DMS153 treated with DMSO at 0.1 percent for 48 hours (cell line): ENCODE measurements at regions not wholly inside any gene's neighbourhood (a gene's known extent, or its start where the extent isn't known, plus 50 kb on each side); places are given as distances from the start of the nearest gene placed in this dataset.

Source experiments
- DNase-seq: peaks from one replicate; lab custom pipeline; 2025; ENCODE audit not compliant: unreplicated experiment; lab: John Stamatoyannopoulos, UW

DNA sequence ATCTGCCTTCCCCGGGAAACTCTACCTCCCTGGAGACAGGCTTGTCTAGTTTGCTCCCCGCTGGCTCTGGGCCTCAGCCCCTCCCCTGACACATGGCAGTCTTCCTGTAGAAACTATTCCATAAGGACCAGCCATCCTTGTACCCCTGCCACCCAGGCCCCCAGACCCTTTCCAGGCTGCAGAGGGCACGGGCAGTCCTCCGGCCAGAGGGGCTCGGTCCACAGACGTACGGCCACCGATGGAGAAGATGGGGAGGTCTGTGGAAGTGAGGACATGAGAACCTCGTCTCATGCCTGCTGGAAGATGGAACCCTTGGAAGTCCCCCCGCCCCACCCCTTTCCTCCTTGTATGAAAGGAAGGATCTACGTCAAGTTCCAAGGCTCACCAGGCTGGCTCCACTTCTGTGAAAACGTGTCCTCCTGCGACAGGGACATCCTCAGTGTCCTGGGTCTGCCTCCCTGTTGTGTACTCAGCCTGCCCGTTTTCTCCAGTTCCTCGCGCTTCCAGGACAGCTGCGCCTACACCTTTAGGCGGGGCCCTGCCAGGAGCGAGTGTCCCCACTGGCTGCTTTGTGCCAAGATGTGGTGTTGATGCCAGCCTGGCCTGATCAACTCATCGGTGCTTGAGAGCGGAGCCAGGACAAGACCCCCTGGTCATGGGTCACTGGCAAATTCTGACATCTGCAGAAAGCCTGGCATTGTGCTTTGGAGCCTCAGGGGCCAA, 414.9 kb downstream of the GLRX3 start:
- no peak for DNase-seq

DNA sequence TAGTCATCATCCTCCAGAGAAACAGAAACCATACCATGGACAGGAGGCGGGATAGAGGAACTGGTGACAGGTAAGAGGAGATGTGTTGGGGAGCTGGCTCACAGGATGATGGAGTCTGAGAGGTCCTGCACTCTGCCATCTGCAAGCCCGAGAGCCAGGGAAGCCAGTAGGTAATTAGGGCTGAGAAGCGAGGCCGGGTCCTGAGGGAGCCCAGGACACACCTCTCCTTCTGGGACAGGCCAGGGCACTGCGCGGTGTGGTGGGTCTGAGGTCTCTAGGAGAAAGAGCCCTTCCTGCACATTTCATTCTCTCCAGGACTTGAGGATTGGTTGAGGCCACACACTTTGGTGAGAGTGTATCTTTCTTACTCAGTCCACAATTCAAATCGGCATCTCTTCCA, 415.5 kb downstream of the GLRX3 start:
- DNase-seq = no peak

DNA sequence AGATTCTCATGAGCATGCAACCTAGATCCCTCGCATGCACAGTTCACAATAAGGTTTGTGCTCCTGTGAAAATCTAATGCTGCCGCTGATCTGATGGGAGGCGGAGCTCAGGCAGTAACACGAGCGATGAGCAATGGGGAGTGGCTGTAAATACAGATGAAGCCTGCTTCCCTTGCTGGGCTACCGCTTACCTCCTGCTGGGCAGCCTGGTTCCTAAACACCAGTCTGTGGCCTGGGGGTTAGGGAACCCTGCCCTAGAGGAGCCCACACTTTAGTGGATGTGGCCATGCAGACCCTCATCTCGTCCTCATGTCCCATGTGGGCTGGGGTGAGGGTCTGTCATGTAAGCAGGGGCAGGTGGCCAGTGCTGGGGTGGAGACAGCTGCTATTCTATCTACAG, 417.6 kb downstream of the GLRX3 start:
- DNase-seq = no peak

DNA sequence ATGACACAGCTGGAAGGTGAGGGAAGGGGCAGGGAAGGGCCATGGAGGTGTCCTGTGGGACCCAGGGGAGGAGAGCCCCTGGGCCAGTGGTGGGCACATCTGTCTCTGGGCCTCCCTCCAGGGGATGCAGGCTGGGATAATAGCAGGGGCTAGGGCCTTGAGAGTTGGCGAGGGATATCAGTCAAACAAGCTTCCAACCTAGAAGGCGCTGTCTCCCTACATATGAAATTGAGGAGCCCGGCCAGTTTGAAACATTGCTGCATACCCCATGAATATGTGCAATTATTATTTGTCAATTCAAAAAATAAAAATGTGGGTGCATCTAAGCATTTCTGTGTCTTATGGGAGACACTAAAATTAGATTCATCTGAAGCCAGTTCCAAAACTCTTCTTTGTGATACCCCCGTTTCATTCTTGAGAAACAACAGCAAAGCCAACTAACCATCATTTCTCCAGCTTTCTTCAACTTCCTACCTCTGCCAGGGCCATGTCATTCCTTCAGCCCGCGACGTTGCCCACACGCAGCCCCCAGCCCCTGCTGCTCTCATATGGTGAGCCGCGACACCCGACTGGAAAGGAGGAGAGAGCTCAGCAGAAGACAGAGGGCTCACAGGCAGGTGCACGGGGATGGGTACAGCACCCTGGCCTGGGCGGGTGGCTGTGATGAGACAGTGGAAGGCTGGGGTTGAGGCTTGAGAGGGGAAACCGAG, 418.7 kb downstream of the GLRX3 start:
- DNase-seq = no peak

DNA sequence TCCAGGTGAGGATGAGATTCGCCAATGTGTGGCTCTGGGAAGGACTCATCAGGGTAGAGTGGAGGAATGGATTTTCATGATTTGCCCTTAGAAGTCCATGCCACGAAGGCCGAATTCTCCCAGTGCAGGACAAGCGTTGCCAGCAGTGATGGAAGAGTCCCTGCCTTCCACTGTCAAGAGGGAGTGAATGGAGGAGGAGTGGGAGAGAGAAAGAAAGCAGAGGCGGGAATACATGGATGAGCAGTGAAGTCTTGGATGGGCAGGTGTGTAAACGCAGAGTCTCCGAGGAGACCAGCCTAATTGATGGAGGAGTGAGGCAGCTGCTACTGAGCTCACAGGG, 419.2 kb downstream of the GLRX3 start:
- DNase-seq = no peak

DNA sequence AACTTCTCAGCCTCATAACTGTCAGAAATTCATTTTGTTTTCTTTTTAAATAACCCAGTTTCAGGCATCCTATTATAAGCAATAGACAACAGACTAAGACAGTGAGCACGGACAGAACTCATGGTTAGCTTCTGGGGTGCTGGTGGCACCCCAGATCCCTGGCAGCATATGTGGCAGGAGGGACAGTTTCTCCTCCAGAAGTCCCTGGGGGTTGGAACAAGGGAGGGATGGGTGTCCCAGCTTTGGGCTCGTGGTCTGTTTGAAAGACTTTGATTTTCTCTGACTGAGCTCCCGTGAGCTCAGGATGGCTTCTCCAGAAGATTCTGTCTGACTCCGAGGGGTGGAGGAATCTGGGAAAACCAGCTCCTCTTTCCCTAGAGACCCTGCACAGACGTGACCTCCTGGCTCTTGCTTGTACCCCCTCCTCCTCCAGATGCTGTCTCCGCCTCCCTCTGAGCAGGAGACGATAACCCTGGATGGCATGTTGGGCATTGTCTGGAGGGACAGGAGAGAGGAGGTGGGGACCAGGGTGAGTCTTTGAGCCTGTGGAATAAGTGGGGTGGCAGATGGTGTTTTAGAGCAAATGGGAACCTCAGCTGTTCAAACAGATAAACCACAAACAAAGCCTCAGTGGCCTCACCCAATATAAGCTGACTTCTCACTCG, 421.1 kb downstream of the GLRX3 start:
- DNase-seq = no peak

DNA sequence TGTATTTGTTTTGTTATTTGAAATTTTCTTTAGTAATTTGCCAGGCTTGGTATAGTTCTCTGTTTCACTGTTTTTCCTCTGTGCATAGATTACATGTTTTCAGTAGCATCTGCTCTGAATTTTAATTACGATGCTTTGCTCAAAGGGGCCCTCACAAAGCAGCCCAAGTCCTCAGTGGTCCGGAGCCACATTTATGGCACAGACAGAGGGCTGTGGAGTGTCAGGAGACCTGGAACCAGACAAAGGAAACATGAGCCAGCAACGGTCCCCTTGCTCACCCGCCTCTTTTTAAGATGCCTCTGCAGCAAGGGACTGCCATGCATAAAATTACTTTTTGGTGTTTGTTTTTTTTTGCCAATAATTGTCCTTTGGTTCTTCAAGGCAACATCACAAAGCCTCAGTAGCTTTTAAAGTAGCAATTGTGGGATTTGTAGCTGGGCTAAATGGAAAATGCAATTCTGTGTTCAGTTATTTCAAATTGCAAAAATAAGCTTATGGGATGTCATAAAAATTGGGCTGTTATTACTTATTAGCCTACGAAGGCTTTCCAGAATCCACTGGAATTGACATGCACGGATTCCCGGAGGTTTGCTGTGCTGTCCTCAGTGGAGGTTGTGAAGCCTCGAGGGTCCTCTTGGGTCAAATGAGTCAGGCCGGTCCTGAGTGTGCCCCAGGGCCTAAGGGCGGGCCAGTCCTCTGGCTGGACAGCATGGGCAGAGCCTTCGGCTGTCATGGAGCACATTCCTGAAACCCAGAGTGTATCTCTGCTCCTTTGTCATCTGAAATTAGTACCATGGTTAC, 422.8 kb downstream of the GLRX3 start:
- DNase-seq = no peak

DNA sequence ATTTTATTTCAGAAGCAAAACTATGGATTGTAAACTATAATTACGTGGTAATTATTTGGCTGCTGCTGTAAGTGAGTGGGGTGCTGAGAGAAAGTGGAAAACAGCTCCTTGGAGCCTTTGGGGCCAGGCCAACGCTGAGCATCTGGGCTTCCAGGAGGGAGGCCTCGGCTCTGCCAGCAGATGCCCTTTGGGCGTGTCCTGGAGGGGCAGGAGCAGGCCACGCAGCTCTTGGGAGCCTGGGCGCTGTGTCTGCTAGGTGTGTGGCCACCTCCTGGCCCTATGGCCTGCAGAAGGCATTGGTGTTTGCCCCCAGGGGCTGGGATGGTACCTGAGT, 423.3 kb downstream of the GLRX3 start:
- no peak for DNase-seq

DNA sequence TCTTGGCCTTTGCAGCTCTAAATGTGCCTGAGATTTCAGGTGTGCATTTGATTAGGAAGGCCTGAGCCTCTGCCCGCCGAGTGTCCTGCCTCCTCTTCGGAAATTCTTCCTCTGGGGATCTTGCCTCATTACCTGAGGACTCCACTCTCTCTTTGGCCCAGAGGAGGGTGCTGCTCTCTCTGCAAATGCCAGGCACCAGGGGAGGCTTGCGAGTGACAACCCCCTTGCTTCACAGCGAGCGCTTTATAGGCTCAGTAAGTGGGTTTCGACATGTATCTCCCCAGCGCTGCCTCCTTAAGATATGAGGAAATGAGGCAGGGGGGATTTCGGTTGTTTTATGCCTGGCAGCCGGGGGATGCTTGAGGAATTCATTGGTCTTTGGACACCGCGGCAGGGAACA, 423.9 kb downstream of the GLRX3 start:
- DNase-seq = no peak

DNA sequence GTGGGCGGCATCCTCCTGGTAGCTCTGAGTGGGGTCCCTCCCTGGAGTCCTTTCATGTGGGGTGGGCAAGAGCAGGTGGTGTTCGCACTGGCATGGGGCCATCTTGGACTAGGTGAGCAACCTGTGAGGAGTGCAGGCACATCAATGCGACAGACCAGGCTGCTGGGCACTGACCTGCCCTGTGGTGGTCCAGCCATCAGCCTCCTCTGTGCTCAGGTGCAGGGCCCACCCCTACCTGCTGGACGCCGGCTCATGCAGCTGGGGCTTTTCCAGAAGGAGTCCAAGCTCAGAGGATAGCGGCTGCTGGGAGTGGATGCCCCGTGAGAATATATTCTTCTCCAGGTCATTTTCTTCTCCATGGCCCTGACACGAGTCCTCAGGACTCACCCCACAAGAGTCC, 424.4 kb downstream of the GLRX3 start:
- no peak for DNase-seq

DNA sequence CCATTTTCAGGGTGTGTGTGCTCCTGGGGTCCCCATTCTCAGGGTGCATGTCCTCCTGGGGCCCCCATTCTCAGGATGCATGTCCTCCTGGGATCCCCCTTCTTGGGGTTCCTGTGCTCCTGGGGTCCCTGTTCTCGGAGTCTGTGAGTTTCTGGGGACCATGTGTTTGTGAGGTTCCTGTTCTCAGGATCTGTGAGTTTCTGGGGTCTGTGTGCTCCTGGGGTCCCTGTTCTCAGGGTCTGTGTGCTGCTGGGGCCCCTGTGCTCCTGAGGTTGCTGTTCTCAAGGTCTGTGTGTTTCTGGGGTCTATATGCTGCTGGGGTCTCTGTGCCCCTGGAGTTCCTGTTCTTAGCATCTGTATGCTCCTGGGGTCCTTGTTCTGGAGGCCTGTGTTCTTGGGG, 425.5 kb downstream of the GLRX3 start:
- DNase-seq = no peak

DNA sequence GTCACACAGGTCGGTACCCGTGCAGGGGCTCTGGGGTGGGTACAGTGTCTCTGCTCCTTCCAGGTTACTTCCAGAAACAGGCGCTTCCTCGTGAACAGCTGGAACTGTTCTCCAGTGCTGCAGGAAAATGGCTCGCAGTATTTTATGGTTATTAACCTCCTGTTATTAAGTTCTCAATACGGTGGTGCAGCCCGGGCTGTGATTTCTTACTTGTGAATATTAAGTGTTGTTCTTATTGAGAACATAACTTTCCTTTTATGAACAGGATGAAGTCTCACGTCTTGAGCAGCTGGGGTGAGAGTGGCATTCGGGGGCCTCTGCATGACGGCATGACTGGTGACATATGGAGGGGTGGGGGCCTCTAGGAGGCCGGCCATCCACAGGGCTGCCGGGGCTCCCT, 430.8 kb downstream of the GLRX3 start:
- DNase-seq = no peak

DNA sequence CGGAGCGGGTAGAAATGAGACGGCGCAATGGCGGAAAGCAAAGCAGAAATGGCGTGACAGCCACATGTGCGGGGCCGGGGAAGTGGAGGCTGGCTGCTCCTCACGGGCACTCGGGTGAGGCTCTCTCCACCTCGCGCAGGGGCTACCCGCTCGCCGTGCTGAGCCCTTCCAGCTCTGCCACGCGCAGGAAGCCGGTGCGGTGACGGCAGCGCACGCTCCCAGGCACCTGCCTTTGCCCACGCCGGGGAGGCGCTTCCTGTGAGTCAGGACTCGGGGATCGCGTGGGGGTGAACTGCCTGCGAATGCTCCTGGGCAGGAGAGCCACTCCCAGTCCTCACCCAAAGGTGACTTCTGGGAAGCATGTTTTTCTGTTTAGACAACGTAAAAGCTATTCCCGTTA, 431.2 kb downstream of the GLRX3 start:
- no peak for DNase-seq

DNA sequence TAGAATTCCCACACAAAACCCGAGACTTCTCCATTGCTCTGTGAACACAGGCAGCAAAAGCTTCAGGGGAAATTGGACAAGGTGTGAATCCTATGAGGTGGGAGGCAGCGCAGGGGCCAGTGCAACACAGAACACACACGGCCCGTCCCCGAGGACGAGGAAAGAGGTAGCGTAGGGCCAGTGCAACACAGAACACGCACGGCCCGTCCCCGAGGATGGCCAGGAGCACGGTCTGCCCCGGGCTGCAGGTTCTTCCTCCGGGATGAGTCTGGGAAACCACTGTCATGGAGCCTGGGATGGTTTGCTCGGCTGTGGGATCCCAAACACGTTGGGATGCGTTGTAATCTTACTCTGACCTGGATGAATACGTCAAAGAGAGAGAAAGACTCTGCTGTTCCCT, 432.1 kb downstream of the GLRX3 start:
- no peak for DNase-seq

DNA sequence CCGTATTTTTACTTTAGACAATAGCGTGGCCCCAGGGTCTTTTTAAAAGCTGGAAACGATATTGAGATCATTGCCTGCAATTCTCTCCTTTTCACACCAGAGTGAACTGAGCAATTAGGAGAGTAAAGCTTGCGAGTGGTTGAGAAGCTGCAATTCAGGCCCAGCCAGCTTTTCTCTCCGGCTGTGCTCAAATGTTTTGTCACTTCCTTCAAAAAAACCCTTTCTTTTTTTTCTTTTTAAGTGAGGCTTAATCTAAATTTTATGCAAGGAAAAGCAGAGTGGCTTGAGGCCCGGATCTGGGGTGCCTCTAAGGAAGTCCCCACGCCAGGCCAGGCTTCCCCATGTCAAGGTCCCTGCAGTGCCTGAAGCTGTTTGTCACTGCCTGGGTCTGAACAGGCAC, 433.9 kb downstream of the GLRX3 start:
- no peak for DNase-seq

DNA sequence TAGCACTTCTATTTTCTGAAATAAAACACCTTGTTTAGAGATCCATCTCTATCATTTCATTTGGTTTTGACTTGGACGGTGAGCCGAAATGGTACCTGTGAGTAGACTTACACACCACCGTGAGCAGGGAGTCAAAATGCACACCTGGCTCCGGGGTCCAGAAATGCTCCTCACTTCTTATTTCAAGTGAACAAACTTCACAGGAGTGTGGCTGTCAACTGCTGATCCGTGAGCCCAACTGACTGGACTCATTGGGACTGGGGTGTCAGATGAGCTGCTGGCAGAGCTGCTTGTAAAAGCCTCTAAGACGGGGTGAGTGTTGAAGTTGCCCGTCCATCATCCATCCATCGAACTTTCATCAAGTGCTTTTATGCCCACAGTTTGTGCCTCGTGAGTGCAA, 435.5 kb downstream of the GLRX3 start:
- DNase-seq = no peak

DNA sequence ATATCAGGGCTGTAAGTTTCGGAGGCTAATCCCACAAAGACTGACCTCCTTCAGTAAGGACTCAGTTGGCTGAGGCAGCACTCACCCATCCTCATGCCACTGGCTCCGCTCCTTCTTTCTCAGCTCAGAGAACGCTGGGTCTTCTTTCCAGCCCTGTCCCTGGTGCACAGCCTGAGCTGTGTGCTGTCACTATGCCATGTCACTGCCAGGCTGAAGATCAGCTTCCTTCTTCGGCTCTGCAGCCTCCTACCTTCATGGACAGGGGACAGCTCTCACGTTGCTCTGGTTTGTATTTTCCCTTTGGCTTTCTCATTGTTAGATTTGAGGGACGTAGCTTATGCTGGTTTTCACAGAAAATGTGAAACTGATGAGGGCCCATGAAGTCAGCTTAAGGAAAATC, 437.3 kb downstream of the GLRX3 start:
- no peak for DNase-seq

DNA sequence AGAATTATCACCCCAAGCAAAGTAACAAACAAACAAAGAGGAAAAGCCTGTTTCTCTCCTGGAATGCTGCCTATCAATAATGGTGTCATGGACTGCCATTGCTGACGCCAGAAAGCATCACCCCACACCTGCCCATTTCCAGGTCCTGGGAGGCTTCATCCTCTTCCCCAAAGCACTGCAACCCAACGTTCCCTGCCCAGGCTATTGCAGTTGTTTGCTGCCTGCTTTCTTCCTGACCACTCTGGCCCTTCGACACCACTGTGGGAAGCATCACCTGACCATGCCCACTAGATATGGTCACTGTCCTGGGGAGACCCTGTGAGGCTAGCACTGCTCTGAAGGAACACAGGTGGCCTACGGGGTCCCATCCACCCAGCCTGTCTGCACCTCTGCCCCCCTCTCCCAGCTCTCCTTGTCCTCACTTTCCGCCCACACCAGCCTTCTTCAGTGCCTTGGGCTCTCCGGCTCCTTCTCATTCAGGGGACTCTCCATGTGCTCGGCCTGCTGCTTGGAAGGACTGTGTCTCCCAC, 439.6 kb downstream of the GLRX3 start:
- no peak for DNase-seq

DNA sequence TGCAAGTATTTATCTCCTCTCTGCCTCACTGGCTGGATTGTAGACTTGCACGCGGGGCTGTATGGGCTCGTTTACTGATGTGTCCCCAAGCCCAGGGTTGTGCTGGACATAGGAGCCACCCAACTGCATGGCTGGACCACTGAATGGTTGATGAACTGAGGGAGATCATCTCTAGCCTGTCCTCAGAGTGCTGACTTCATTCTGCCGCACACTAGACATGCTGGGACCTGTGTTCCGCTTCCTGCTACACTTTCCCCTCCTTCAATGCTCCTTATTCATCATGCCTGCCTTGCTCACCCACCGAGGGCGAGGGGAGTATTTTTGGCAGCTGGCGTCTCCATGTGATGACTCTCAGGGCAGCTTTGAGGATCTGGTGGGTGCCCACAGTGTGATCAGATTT, 440.2 kb downstream of the GLRX3 start:
- DNase-seq = no peak

DNA sequence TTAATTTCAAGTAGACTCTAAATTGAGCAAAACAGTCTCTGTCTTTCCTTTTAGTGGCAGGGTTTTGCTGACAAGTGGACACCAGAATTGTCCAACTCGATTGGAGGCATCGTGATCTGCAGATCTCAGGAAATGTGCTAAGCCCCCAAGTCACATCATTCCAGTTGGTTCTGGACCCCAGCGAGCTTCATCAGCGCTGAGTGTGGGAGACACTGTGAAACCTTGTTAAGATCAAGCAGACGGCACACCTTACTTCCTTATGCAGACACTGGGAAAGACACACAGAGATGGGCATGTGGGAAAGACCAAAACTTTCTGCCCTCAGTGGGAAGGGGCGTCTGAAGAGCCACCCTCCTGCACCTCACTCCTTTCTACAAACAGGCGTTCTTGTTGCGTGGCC, 440.8 kb downstream of the GLRX3 start:
- no peak for DNase-seq

DNA sequence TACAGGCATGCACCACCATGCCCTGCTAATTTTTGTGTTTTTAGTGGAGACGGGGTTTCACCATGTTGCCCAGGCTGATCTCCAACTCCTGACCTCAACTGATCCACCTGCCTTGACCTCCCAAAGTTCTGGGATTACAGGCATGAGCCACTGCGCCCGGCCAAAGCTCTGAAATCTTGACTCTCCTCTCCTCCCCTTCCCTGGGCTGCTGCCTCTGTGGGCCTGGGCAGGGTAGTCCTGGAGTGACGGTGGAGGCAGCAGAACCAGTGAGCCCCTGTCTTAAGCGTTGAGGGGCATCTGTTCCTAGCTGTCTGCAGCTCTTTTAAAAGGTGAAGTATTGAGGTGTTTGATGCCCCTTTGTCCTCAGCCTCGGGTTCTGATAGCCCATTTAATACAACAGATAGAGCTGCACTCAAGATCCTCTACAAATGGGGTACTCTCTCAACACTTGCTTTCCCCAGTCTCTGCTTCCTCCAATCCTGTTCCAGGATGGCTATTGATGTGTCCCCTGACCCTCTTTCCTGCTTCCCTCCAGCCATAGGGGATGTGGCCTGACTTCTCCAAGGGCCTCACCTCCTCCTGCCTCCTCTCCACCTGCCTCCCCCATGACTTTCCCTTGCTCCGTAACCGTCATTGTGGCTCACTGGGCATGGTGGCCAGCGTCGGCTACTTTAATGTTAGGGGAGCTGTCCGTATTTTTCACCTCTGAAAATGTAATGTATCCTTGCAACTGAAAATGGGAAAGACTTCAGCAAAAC, 442.5 kb downstream of the GLRX3 start:
- no peak for DNase-seq
